Fibroblast of lung (primary cell): ENCODE measurements at regions not wholly inside any gene's neighbourhood (a gene's known extent, or its start where the extent isn't known, plus 50 kb on each side); places are given as distances from the start of the nearest gene placed in this dataset.

Source experiments
- EZH2 ChIP-seq: IDR thresholded peaks from 2 replicates; pipeline ENCODE4 v1.5.1; 2012; ENCODE audit warnings: low read length, control low read depth, mild to moderate bottlenecking; ENCODE audit errors: missing control alignments
- TF ChIP-seq, protein P1 (sequence below), 2 donors: IDR thresholded peaks in 1 of 2; conservative IDR thresholded peaks in 1 of 2; 1 replicate in 1 of 2; 2 replicates in 1 of 2; pipeline ENCODE4 v1.5.1; 2011 to 2012; ENCODE audit warnings: low read length in 2 of 2, control low read depth in 1 of 2, inconsistent platforms in 1 of 2, low read depth in 1 of 2, mild to moderate bottlenecking in 1 of 2

DNA sequence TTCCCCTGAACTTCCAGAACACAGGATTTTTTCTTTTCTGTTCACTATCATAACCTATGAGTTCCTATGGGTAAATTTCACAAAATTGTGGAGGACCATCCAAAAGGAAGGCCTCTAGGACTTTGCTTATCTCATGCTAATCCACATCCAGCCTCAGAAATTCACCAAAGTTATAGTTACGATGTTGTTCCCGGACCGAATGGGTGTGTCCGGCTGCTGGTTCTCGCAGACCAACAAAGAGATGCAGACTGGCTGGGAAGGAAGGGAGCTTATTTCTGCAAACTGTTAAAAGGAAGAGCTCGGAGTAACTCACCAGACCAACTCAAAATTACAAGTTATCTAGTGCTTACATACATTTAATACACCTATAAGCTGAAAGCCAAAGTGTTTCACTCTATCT lies 882.9 kb upstream of the SPRY2 start:
- TF ChIP-seq, protein P1, sequence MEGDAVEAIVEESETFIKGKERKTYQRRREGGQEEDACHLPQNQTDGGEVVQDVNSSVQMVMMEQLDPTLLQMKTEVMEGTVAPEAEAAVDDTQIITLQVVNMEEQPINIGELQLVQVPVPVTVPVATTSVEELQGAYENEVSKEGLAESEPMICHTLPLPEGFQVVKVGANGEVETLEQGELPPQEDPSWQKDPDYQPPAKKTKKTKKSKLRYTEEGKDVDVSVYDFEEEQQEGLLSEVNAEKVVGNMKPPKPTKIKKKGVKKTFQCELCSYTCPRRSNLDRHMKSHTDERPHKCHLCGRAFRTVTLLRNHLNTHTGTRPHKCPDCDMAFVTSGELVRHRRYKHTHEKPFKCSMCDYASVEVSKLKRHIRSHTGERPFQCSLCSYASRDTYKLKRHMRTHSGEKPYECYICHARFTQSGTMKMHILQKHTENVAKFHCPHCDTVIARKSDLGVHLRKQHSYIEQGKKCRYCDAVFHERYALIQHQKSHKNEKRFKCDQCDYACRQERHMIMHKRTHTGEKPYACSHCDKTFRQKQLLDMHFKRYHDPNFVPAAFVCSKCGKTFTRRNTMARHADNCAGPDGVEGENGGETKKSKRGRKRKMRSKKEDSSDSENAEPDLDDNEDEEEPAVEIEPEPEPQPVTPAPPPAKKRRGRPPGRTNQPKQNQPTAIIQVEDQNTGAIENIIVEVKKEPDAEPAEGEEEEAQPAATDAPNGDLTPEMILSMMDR (conservative IDR thresholded peaks at IDR 0.05 in 1 of 2, IDR thresholded peaks at IDR 0.05 in 1 of 2; ENCODE audit: low read depth in 1 of 2, low read length in 2 of 2) = no peak
- TF ChIP-seq EZH2 = no peak
